ENCODE measurements at regions not wholly inside any gene's neighbourhood (a gene's known extent, or its start where the extent isn't known, plus 50 kb on each side); places are given as distances from the start of the nearest gene placed in this dataset.

- peaks cover 8% of the 10 kb centered on the region for H3K4me1 Mint-ChIP-seq (ENCODE audit: low read depth, unreplicated experiment)
- H3K9me3 Mint-ChIP-seq (ENCODE audit: unreplicated experiment) = peaks cover 2% of the 10 kb centered on the region
- TF ChIP-seq CTCF (IDR thresholded peaks at IDR 0.05; ENCODE audit: partially characterized antibody, unreplicated experiment) = no peak
- no peaks in the 10 kb centered on the region for H3K27me3 Mint-ChIP-seq (ENCODE audit: unreplicated experiment)
- no peak for DNase-seq
- H3K36me3 Mint-ChIP-seq (ENCODE audit: unreplicated experiment) = no peaks in the 10 kb centered on the region
- peak overlapping the region; percentile 50 for H3K27ac Mint-ChIP-seq (ENCODE audit: unreplicated experiment)
- no peak overlapping the region for H3K4me3 Mint-ChIP-seq (ENCODE audit: unreplicated experiment)
Measured at GRCh38 chr18:27719680-27720079, 457.2 kb downstream of the CDH2 start.

DNA sequence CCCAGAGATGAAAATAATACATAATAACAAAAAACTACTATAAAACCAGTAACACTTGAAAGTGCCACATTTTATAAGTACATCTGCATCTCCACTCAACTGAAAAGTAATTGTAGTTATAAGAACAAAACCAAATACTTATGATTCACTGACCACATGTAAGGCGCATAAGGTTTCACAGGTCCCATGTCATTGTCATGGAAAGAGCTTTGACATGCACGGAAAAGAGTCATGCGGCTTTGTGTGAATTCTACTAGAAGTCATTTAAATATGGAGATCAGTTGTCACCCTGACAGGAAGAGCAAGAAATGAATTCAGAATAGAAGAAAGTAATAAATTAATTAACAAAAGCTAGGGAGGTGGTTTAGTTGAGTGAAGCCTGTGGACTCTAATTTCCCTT is 459.1 kb downstream of the CDH2 start:
- Mint-ChIP-seq H3K9me3 (ENCODE audit: unreplicated experiment) (peaks cover 7% of the 10 kb centered on the region), H3K4me3 (ENCODE audit: unreplicated experiment) (no peak overlapping the region), H3K36me3 (ENCODE audit: unreplicated experiment) (no peaks in the 10 kb centered on the region), H3K27ac (ENCODE audit: unreplicated experiment) (no peak overlapping the region), H3K4me1 (ENCODE audit: low read depth, unreplicated experiment) (peaks cover 23% of the 10 kb centered on the region), H3K27me3 (ENCODE audit: unreplicated experiment) (peaks cover 3% of the 10 kb centered on the region)
- no peak for DNase-seq
- no peak for TF ChIP-seq CTCF (IDR thresholded peaks at IDR 0.05; ENCODE audit: partially characterized antibody, unreplicated experiment)

- DNase-seq = no peak
- Mint-ChIP-seq H3K36me3 (ENCODE audit: unreplicated experiment) (no peaks in the 10 kb centered on the region), H3K9me3 (ENCODE audit: unreplicated experiment) (peaks cover 7% of the 10 kb centered on the region), H3K4me1 (ENCODE audit: low read depth, unreplicated experiment) (peaks cover 27% of the 10 kb centered on the region), H3K27me3 (ENCODE audit: unreplicated experiment) (peaks cover 3% of the 10 kb centered on the region), H3K27ac (ENCODE audit: unreplicated experiment) (peak overlapping the region; percentile 4), H3K4me3 (ENCODE audit: unreplicated experiment) (no peak overlapping the region)
- TF ChIP-seq CTCF (IDR thresholded peaks at IDR 0.05; ENCODE audit: partially characterized antibody, unreplicated experiment) = no peak
Measured at GRCh38 chr18:27717250-27717649, 459.7 kb downstream of the CDH2 start.

- no peak for TF ChIP-seq CTCF (IDR thresholded peaks at IDR 0.05; ENCODE audit: partially characterized antibody, unreplicated experiment)
- H3K9me3 Mint-ChIP-seq (ENCODE audit: unreplicated experiment) = peaks cover 7% of the 10 kb centered on the region
Measured at GRCh38 chr18:27715751-27716150, 461.2 kb downstream of the CDH2 start.

DNA sequence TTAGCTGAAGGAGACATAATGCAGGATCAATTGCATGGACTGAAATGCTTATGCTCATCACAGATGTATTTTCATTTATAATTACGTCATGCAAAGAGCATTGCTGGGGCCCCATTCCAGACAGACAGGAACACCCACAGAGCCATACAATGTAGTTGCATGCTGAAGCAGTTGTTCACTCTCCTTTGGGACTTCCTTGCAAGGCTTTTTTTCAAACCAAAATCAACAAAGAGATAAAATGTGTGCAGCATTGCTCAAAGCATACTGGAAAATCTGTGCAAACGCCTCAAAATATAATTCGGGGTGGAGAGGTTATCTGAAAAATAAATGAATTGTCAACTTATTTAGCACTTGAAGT is 463.2 kb downstream of the CDH2 start:
- DNase-seq = peak; percentile 24
- peak overlapping the region; percentile 70 for H3K4me3 Mint-ChIP-seq (ENCODE audit: unreplicated experiment)
- peaks cover 10% of the 10 kb centered on the region for H3K9me3 Mint-ChIP-seq (ENCODE audit: unreplicated experiment)
- H3K4me1 Mint-ChIP-seq (ENCODE audit: low read depth, unreplicated experiment) = peaks cover 35% of the 10 kb centered on the region
- H3K36me3 Mint-ChIP-seq (ENCODE audit: unreplicated experiment) = peaks cover 3% of the 10 kb centered on the region
- H3K27me3 Mint-ChIP-seq (ENCODE audit: unreplicated experiment) = peaks cover 3% of the 10 kb centered on the region
- H3K27ac Mint-ChIP-seq (ENCODE audit: unreplicated experiment) = peak overlapping the region; percentile 95
- TF ChIP-seq CTCF (IDR thresholded peaks at IDR 0.05; ENCODE audit: partially characterized antibody, unreplicated experiment) = no peak

More at GRCh38 chr18:27715751-27716150, 461.2 kb downstream of the CDH2 start:
- Mint-ChIP-seq H3K36me3 (ENCODE audit: unreplicated experiment) (no peaks in the 10 kb centered on the region), H3K4me1 (ENCODE audit: low read depth, unreplicated experiment) (peaks cover 35% of the 10 kb centered on the region), H3K27me3 (ENCODE audit: unreplicated experiment) (peaks cover 3% of the 10 kb centered on the region), H3K27ac (ENCODE audit: unreplicated experiment) (no peak overlapping the region), H3K4me3 (ENCODE audit: unreplicated experiment) (no peak overlapping the region)
- DNase-seq = no peak

Measured in glutamatergic neuron (in vitro differentiated cells).